ENCODE measurements at regions not wholly inside any gene's neighbourhood (a gene's known extent, or its start where the extent isn't known, plus 50 kb on each side); places are given as distances from the start of the nearest gene placed in this dataset.

GRCh38 chr7:156029460-156030007, 217.3 kb upstream of the SHH start:
- ATAC-seq, result no peak
- no peak for DNase-seq (ENCODE audit: low spot score in 2 of 2)
- Mint-ChIP-seq H3K9me3 (peaks cover 7 to 13% of the 10 kb centered on the region in 2 donors), H3K27ac (no peak overlapping the region), H3K36me3 (peaks cover 0 to 11% of the 10 kb centered on the region in 2 donors)

GRCh38 chr7:156028521-156028920, 216.3 kb upstream of the SHH start:
- H3K9me3 Mint-ChIP-seq, result peaks cover 7 to 13% of the 10 kb centered on the region in 2 donors
- no peak overlapping the region for H3K27ac Mint-ChIP-seq
- no peak for DNase-seq (ENCODE audit: low spot score in 2 of 2)
- no peak for ATAC-seq
- H3K36me3 Mint-ChIP-seq, result peaks cover 0 to 11% of the 10 kb centered on the region in 2 donors

GRCh38 chr7:156027821-156028220, 215.6 kb upstream of the SHH start:
- Mint-ChIP-seq H3K36me3 (peaks cover 0 to 10% of the 10 kb centered on the region in 2 donors), H3K9me3 (peaks cover 7 to 10% of the 10 kb centered on the region in 2 donors), H3K27ac (no peak overlapping the region)
- no peak for DNase-seq (ENCODE audit: low spot score in 2 of 2)
- no peak for ATAC-seq

- no peaks in the 10 kb centered on the region for H3K36me3 Mint-ChIP-seq
- no peak for DNase-seq (ENCODE audit: low spot score in 2 of 2)
- no peaks in the 10 kb centered on the region for H3K9me3 Mint-ChIP-seq
- ATAC-seq, result no peak
- no peak overlapping the region for H3K27ac Mint-ChIP-seq
Observed at GRCh38 chr7:156026603-156027002, 214.3 kb upstream of the SHH start.

- H3K9me3 Mint-ChIP-seq, result no peaks in the 10 kb centered on the region
- ATAC-seq (no peak), DNase-seq (ENCODE audit: low spot score in 2 of 2) (no peak)
- H3K36me3 Mint-ChIP-seq, result no peaks in the 10 kb centered on the region
- no peak overlapping the region for H3K27ac Mint-ChIP-seq
Observed at GRCh38 chr7:156026076-156026600, 213.9 kb upstream of the SHH start.

- no peak overlapping the region for H3K27ac Mint-ChIP-seq
- ATAC-seq (no peak), DNase-seq (ENCODE audit: low spot score in 2 of 2) (no peak)
- H3K9me3 Mint-ChIP-seq, result no peaks in the 10 kb centered on the region
- no peaks in the 10 kb centered on the region for H3K36me3 Mint-ChIP-seq
Observed at GRCh38 chr7:156025675-156026074, 213.4 kb upstream of the SHH start.

DNA sequence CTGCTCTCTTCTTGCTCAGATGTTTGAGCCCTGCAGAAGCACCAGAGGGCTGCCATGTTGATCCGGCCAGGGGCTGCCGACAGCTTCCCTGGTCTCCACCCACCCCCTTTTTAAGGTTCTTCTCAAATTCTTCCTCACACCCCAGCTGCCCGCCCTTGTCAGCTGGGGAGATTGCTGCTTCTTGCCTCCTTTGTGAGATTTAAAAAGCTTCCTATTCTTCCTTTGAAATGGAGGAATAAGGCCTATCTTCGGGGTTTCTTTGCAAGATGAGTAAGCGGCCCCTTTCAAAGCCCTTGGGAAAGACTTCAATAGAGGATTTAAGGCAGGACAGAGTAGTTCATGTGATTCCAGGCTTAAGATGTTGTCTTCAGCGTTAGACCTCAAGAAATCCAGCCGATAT, 211.9 kb upstream of the SHH start:
- H3K36me3 Mint-ChIP-seq, result peaks cover 0 to 11% of the 10 kb centered on the region in 2 donors
- H3K9me3 Mint-ChIP-seq, result peaks cover 0 to 9% of the 10 kb centered on the region in 2 donors
- no peak overlapping the region for H3K27ac Mint-ChIP-seq
- DNase-seq (ENCODE audit: low spot score in 2 of 2) (no peak), ATAC-seq (no peak)

DNA sequence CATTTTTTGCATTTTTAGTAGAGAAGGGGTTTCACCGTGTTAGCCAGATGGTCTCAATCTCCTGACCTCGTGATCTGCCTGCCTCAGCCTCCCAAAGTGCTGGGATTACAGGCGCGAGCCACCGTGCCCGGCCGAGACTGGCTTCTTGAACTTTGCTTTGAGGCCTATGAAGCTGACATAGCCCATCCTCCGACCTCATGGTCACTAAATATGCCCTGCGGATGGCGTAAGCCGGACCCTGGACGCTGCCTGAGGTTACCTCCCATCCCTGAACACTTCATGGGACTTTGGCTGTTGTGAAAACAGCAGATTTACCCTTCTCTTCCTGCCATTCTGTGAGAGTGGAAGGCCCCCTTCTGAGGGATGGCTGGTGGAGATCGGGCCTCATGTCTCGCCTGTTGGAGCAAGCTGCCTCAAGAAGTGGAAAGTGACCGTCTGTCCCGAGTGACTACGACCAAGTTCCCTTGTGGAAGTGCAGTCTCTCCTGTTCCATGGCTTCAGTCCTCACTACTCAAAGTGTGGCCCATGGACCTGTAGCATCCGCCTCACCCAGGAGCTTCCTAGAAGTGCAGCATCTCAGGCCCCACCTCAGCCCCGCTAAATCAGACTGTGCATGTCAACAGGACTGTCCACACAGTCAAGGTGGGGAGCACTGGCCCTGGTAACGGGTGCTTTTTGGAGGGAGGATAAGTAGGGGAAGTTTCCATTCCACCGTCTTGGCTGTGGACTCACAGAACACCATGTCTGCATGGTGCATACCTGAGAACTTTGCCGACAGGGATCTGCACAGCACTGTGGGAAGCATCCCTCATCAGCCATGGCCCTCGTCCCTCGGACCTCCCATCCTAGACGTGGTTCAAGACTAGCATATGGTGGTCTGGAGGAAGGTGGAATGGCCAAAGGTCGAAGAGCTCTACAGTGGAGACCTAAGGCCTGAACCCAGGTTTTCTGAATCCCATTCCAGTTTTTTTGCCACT, 210.5 kb upstream of the SHH start:
- Mint-ChIP-seq H3K36me3 (peaks cover 0 to 19% of the 10 kb centered on the region in 2 donors), H3K27ac (no peak overlapping the region), H3K9me3 (peaks cover 0 to 16% of the 10 kb centered on the region in 2 donors)
- ATAC-seq (no peak), DNase-seq (ENCODE audit: low spot score in 2 of 2) (no peak)

- peaks cover 0 to 19% of the 10 kb centered on the region in 2 donors for H3K36me3 Mint-ChIP-seq
- H3K27ac Mint-ChIP-seq, result no peak overlapping the region
- no peak for ATAC-seq
- DNase-seq (ENCODE audit: low spot score in 2 of 2), result no peak
- peaks cover 0 to 16% of the 10 kb centered on the region in 2 donors for H3K9me3 Mint-ChIP-seq
Observed at GRCh38 chr7:156021471-156021870, 209.2 kb upstream of the SHH start.

- peaks cover 0 to 16% of the 10 kb centered on the region in 2 donors for H3K9me3 Mint-ChIP-seq
- DNase-seq (ENCODE audit: low spot score in 2 of 2), result no peak
- H3K36me3 Mint-ChIP-seq, result peaks cover 0 to 19% of the 10 kb centered on the region in 2 donors
- no peak overlapping the region for H3K27ac Mint-ChIP-seq
- no peak for ATAC-seq
Observed at GRCh38 chr7:156020566-156020965, 208.3 kb upstream of the SHH start.

DNA sequence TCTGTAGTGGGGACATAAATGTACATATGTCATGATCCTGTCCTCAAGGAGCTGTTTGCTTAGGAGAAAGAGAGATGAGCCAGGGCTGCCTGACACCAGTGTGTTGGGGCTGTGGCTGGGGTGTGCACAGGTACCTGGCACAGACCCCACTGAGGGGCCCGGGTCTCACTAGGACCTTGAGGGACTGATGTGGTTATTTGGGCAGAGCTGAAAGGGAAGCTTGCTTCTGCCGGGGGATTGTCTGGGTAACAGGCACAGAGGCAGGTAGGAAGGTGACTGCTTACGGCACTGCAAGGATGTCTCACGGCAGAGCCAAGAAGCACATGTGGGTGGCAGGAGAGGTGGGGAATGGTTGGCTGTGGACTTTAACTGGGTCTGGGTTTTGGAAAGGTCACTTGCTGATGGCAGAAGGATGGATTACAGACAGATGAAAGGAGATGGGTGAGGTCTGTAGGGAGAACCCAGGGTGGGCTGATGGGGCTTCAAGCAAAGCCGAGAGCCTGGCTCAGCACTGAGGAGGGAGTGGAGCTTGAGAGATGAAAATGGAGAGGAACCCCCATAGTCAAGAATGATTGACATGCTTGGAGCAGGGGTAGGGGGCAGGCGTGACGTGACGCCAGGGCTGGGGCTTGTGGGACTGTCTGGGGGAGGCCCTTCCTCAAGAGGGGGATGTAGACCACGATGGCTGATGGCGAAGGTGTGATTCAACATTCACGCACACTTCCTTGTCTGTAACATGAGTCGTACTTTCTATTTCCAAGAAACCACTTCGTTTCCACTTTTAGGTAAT, 207.7 kb upstream of the SHH start:
- peak; percentile 31 to 48 for ATAC-seq
- Mint-ChIP-seq H3K36me3 (peaks cover 0 to 19% of the 10 kb centered on the region in 2 donors), H3K27ac (peak overlapping the region in 1 of 2 donors; percentile 17), H3K9me3 (peaks cover 0 to 16% of the 10 kb centered on the region in 2 donors)
- no peak for DNase-seq (ENCODE audit: low spot score in 2 of 2)

GRCh38 chr7:156019308-156019707, 207.0 kb upstream of the SHH start:
- Mint-ChIP-seq H3K36me3 (peaks cover 0 to 19% of the 10 kb centered on the region in 2 donors), H3K27ac (no peak overlapping the region), H3K9me3 (peaks cover 1 to 16% of the 10 kb centered on the region in 2 donors)
- ATAC-seq (no peak), DNase-seq (ENCODE audit: low spot score in 2 of 2) (no peak)

GRCh38 chr7:156017916-156018700, 205.8 kb upstream of the SHH start:
- no peak overlapping the region for H3K27ac Mint-ChIP-seq
- no peak for ATAC-seq

DNA sequence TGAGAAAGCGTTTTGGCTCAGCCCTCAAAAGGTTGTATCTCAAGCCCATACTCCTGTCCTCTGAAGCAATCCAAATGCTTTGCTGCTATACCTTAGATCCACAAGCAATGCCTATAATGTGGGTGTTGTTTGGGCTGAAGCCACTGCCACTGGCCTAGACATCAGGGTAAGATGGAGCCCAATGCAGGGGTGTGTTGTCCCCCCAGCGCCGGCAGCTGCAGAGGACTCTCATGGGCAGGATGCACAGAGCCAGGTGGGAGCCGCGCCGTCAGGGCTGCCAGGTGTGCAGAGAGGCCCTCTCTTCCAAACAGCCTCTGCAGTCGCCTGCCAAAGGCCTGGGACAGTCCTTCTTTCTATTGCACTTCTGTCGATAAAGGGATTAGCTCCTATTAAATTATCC, 205.2 kb upstream of the SHH start:
- Mint-ChIP-seq H3K36me3 (peaks cover 0 to 24% of the 10 kb centered on the region in 2 donors), H3K9me3 (peaks cover 9 to 22% of the 10 kb centered on the region in 2 donors), H3K27ac (no peak overlapping the region)
- DNase-seq (ENCODE audit: low spot score in 2 of 2), result no peak
- no peak for ATAC-seq

More at GRCh38 chr7:156017916-156018700, 205.8 kb upstream of the SHH start:
- peaks cover 9 to 22% of the 10 kb centered on the region in 2 donors for H3K9me3 Mint-ChIP-seq
- DNase-seq (ENCODE audit: low spot score in 2 of 2), result no peak
- peaks cover 0 to 24% of the 10 kb centered on the region in 2 donors for H3K36me3 Mint-ChIP-seq

- DNase-seq (ENCODE audit: low spot score in 2 of 2), result no peak
- no peak for ATAC-seq
- H3K27ac Mint-ChIP-seq, result no peak overlapping the region
- peaks cover 0 to 24% of the 10 kb centered on the region in 2 donors for H3K36me3 Mint-ChIP-seq
- H3K9me3 Mint-ChIP-seq, result peaks cover 11 to 24% of the 10 kb centered on the region in 2 donors
Observed at GRCh38 chr7:156015237-156016020, 203.2 kb upstream of the SHH start.
